GM23338 (cell line): ENCODE measurements at regions not wholly inside any gene's neighbourhood (a gene's known extent, or its start where the extent isn't known, plus 50 kb on each side); places are given as distances from the start of the nearest gene placed in this dataset.

Source experiments
- ATAC-seq: fragments of 200-7000 bp; cut with Tn5 transposase; 3 replicates; pipeline ENCODE4 v1.9.1; 2020
- DNase-seq: peaks from one replicate; pipeline ENCODE4 v3.0.0-alpha.2; 2015; ENCODE audit warnings: low spot score
- H2AFZ ChIP-seq: fragments of 200-600 bp; sonication (generic); 2 replicates; pipeline ENCODE4 v1.8.0; 2016; ENCODE audit warnings: antibody characterized with exemption, mild to moderate bottlenecking, moderate library complexity
- H3F3A ChIP-seq: fragments of 200-600 bp; sonication (generic); replicated peaks from 2 replicates; pipeline ENCODE4 v1.8.0; 2017; ENCODE audit warnings: antibody characterized with exemption, mixed run types, low read depth
- H3K27ac ChIP-seq: fragments of 200-600 bp; sonication (generic); 2 replicates; pipeline ENCODE4 v1.6.1; 2016; ENCODE audit warnings: low read depth
- H3K27me3 ChIP-seq: fragments of 200-600 bp; sonication (generic); 2 replicates; pipeline ENCODE4 v1.8.0; 2016; ENCODE audit warnings: mild to moderate bottlenecking, mixed run types, moderate library complexity; ENCODE audit not compliant: insufficient read depth
- H3K36me3 ChIP-seq: fragments of 200-600 bp; sonication (generic); 2 replicates; pipeline ENCODE4 v1.8.0; 2016; ENCODE audit warnings: mild to moderate bottlenecking; ENCODE audit not compliant: insufficient read depth
- H3K4me1 ChIP-seq: fragments of 200-600 bp; sonication (generic); 2 replicates; pipeline ENCODE4 v1.8.0; 2016; ENCODE audit warnings: mild to moderate bottlenecking, moderate library complexity; ENCODE audit not compliant: insufficient read depth
- H3K4me2 ChIP-seq: fragments of 200-600 bp; sonication (generic); 2 replicates; pipeline ENCODE4 v1.7.1; 2017; ENCODE audit warnings: mixed run types
- H3K4me3 ChIP-seq: fragments of 200-600 bp; sonication (generic); 2 replicates; pipeline ENCODE4 v1.6.1; 2016; ENCODE audit warnings: mixed run types
- H3K79me2 ChIP-seq: fragments of 200-600 bp; sonication (generic); replicated peaks from 2 replicates; pipeline ENCODE4 v1.8.0; 2017; ENCODE audit warnings: mild to moderate bottlenecking; ENCODE audit not compliant: insufficient read depth
- H3K9me2 ChIP-seq: fragments of 200-600 bp; sonication (generic); 2 replicates; pipeline ENCODE4 v1.8.0; 2017; ENCODE audit not compliant: insufficient read depth
- H4K20me1 ChIP-seq: fragments of 200-600 bp; sonication (generic); replicated peaks from 2 replicates; pipeline ENCODE4 v1.8.0; 2017; ENCODE audit warnings: mild to moderate bottlenecking; ENCODE audit not compliant: insufficient read depth
- H3K27ac Mint-ChIP-seq: 2 replicates; pipeline ENCODE4 v1.8.0; 2020; ENCODE audit warnings: inconsistent platforms, mild to moderate bottlenecking, moderate library complexity, mixed read lengths
- H3K27me3 Mint-ChIP-seq: 3 replicates; pipeline ENCODE4 v1.8.0; 2022; ENCODE audit warnings: low read depth, mild to moderate bottlenecking, moderate library complexity, mixed read lengths, inconsistent platforms; ENCODE audit not compliant: insufficient read depth, poor library complexity
- H3K36me3 Mint-ChIP-seq: 3 replicates; pipeline ENCODE4 v1.8.0; 2021; ENCODE audit warnings: low read depth, mild to moderate bottlenecking, inconsistent platforms, moderate library complexity, mixed read lengths
- H3K4me1 Mint-ChIP-seq: 3 replicates; pipeline ENCODE4 v1.8.0; 2020; ENCODE audit warnings: mild to moderate bottlenecking, inconsistent platforms, mixed read lengths
- H3K4me3 Mint-ChIP-seq: 3 replicates; pipeline ENCODE4 v1.8.0; 2021; ENCODE audit warnings: moderate library complexity, mild to moderate bottlenecking, inconsistent platforms, mixed read lengths
- H3K9me3 Mint-ChIP-seq: 3 replicates; pipeline ENCODE4 v1.8.0; 2020; ENCODE audit warnings: moderate library complexity, mild to moderate bottlenecking, inconsistent platforms, mixed read lengths
- CREB1 ChIP-seq: fragments of 250-450 bp; sonication (Bioruptor Pico); IDR thresholded peaks from 2 replicates; pipeline ENCODE4 v1.5.0; 2020; ENCODE audit warnings: low read depth, mild to moderate bottlenecking, moderate library complexity
- CTCF ChIP-seq, 2 experiments: fragments of 200-600 bp in 1 of 2; sonication (generic) in 1 of 2; conservative IDR thresholded peaks; 2 replicates each; pipeline versions ENCODE4 v1.5.1 to v1.6.1; 2016 to 2017; ENCODE audit warnings: antibody characterized with exemption in 2 of 2, low read depth in 2 of 2, mild to moderate bottlenecking in 2 of 2, moderate library complexity in 1 of 2
- EZH2 ChIP-seq: fragments of 200-600 bp; sonication (generic); IDR thresholded peaks from one replicate; pipeline ENCODE4 v1.8.0; 2017; ENCODE audit warnings: antibody characterized with exemption, mild to moderate bottlenecking, low read depth; ENCODE audit not compliant: unreplicated experiment
- EZH2phosphoT487 ChIP-seq: fragments of 200-600 bp; sonication (generic); IDR thresholded peaks from one replicate; pipeline ENCODE4 v1.8.1; 2018; ENCODE audit warnings: antibody characterized with exemption; ENCODE audit not compliant: unreplicated experiment
- JUNB ChIP-seq: IDR thresholded peaks from one replicate; pipeline ENCODE4 v1.6.1; 2016; ENCODE audit warnings: antibody characterized with exemption; ENCODE audit not compliant: unreplicated experiment
- NANOG ChIP-seq: IDR thresholded peaks from 2 replicates; pipeline ENCODE4 v1.6.1; 2016; ENCODE audit warnings: antibody characterized with exemption, borderline replicate concordance
- POLR2AphosphoS5 ChIP-seq: IDR thresholded peaks from 2 replicates; pipeline ENCODE4 v1.6.1; 2016; ENCODE audit warnings: antibody characterized with exemption, low read depth
- STAT1 ChIP-seq: IDR thresholded peaks from one replicate; pipeline ENCODE4 v1.6.1; 2016; ENCODE audit warnings: antibody characterized with exemption; ENCODE audit not compliant: unreplicated experiment
- ZNF114 ChIP-seq: fragments of 250-450 bp; sonication (Bioruptor Pico); IDR thresholded peaks from 2 replicates; pipeline ENCODE4 v1.5.0; 2020; ENCODE audit warnings: mild to moderate bottlenecking, moderate library complexity
- TF ChIP-seq, protein P1 (sequence below): fragments of 250-450 bp; sonication (Bioruptor Pico); IDR thresholded peaks from 2 replicates; pipeline ENCODE4 v1.5.0; 2020; ENCODE audit warnings: mild to moderate bottlenecking, moderate library complexity
- TF ChIP-seq, protein P2 (sequence below): IDR thresholded peaks from 2 replicates; pipeline ENCODE4 v1.6.1; 2016; ENCODE audit warnings: antibody characterized with exemption

- DNase-seq = no peak
Observed at GRCh38 chr6:43867996-43868395, 98.0 kb downstream of the VEGFA start.

More at GRCh38 chr6:43867996-43868395, 98.0 kb downstream of the VEGFA start:
- H3F3A ChIP-seq = no peaks in the 10 kb centered on the region
- no peaks in the 10 kb centered on the region for H3K36me3 Mint-ChIP-seq
- no peak overlapping the region for H3K4me3 ChIP-seq
- no peaks in the 10 kb centered on the region for H3K36me3 ChIP-seq
- H3K4me2 ChIP-seq = no peak overlapping the region
- H3K4me1 Mint-ChIP-seq = peaks cover 32% of the 10 kb centered on the region
- H3K27ac Mint-ChIP-seq = no peak overlapping the region
- no peaks in the 10 kb centered on the region for H3K9me3 Mint-ChIP-seq
- no peak overlapping the region for H2AFZ ChIP-seq
- TF ChIP-seq CREB1 (CRISPR knock-in tag) = no peak
- no peak for TF ChIP-seq NANOG
- TF ChIP-seq EZH2phosphoT487 = no peak
- TF ChIP-seq, protein P1, sequence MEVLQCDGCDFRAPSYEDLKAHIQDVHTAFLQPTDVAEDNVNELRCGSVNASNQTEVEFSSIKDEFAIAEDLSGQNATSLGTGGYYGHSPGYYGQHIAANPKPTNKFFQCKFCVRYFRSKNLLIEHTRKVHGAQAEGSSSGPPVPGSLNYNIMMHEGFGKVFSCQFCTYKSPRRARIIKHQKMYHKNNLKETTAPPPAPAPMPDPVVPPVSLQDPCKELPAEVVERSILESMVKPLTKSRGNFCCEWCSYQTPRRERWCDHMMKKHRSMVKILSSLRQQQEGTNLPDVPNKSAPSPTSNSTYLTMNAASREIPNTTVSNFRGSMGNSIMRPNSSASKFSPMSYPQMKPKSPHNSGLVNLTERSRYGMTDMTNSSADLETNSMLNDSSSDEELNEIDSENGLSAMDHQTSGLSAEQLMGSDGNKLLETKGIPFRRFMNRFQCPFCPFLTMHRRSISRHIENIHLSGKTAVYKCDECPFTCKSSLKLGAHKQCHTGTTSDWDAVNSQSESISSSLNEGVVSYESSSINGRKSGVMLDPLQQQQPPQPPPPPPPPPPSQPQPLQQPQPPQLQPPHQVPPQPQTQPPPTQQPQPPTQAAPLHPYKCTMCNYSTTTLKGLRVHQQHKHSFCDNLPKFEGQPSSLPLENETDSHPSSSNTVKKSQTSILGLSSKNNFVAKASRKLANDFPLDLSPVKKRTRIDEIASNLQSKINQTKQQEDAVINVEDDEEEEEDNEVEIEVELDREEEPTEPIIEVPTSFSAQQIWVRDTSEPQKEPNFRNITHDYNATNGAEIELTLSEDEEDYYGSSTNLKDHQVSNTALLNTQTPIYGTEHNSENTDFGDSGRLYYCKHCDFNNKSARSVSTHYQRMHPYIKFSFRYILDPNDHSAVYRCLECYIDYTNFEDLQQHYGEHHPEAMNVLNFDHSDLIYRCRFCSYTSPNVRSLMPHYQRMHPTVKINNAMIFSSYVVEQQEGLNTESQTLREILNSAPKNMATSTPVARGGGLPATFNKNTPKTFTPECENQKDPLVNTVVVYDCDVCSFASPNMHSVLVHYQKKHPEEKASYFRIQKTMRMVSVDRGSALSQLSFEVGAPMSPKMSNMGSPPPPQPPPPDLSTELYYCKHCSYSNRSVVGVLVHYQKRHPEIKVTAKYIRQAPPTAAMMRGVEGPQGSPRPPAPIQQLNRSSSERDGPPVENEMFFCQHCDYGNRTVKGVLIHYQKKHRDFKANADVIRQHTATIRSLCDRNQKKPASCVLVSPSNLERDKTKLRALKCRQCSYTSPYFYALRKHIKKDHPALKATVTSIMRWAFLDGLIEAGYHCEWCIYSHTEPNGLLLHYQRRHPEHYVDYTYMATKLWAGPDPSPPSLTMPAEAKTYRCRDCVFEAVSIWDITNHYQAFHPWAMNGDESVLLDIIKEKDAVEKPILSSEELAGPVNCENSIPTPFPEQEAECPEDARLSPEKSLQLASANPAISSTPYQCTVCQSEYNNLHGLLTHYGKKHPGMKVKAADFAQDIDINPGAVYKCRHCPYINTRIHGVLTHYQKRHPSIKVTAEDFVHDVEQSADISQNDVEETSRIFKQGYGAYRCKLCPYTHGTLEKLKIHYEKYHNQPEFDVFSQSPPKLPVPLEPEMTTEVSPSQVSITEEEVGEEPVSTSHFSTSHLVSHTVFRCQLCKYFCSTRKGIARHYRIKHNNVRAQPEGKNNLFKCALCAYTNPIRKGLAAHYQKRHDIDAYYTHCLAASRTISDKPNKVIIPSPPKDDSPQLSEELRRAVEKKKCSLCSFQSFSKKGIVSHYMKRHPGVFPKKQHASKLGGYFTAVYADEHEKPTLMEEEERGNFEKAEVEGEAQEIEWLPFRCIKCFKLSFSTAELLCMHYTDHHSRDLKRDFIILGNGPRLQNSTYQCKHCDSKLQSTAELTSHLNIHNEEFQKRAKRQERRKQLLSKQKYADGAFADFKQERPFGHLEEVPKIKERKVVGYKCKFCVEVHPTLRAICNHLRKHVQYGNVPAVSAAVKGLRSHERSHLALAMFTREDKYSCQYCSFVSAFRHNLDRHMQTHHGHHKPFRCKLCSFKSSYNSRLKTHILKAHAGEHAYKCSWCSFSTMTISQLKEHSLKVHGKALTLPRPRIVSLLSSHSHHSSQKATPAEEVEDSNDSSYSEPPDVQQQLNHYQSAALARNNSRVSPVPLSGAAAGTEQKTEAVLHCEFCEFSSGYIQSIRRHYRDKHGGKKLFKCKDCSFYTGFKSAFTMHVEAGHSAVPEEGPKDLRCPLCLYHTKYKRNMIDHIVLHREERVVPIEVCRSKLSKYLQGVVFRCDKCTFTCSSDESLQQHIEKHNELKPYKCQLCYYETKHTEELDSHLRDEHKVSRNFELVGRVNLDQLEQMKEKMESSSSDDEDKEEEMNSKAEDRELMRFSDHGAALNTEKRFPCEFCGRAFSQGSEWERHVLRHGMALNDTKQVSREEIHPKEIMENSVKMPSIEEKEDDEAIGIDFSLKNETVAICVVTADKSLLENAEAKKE (CRISPR knock-in tag) = no peak
- TF ChIP-seq CTCF (conservative IDR thresholded peaks at IDR 0.05; ENCODE audit: low read depth in 2 of 2) = no peak
- TF ChIP-seq JUNB = no peak
- no peak for TF ChIP-seq STAT1
- TF ChIP-seq, protein P2, sequence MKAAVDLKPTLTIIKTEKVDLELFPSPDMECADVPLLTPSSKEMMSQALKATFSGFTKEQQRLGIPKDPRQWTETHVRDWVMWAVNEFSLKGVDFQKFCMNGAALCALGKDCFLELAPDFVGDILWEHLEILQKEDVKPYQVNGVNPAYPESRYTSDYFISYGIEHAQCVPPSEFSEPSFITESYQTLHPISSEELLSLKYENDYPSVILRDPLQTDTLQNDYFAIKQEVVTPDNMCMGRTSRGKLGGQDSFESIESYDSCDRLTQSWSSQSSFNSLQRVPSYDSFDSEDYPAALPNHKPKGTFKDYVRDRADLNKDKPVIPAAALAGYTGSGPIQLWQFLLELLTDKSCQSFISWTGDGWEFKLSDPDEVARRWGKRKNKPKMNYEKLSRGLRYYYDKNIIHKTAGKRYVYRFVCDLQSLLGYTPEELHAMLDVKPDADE = no peak
- TF ChIP-seq EZH2 = no peak
- no peak for TF ChIP-seq ZNF114 (CRISPR knock-in tag)
- TF ChIP-seq POLR2AphosphoS5 = no peak
- no peaks in the 10 kb centered on the region for H4K20me1 ChIP-seq
- H3K4me1 ChIP-seq = no peaks in the 10 kb centered on the region
- no peak overlapping the region for H3K27ac ChIP-seq
- no peaks in the 10 kb centered on the region for H3K27me3 ChIP-seq
- H3K4me3 Mint-ChIP-seq = no peak overlapping the region
- H3K27me3 Mint-ChIP-seq = peaks cover 20% of the 10 kb centered on the region
- no peak for ATAC-seq
- no peaks in the 10 kb centered on the region for H3K9me2 ChIP-seq
- no peaks in the 10 kb centered on the region for H3K79me2 ChIP-seq
